PC-9 (cell line): ENCODE measurements at regions not wholly inside any gene's neighbourhood (a gene's known extent, or its start where the extent isn't known, plus 50 kb on each side); places are given as distances from the start of the nearest gene placed in this dataset.

Experiments used
- BruUV-seq: library from RNA; stranded (reverse); fragments of 400-500 nt; replicated peaks from 2 replicates; lab custom pipeline; 2021; lab: Mats Ljungman, UMichigan
- CTCF ChIA-PET: fragments of 300-600 bp; sonication (Branson Sonifier 250); formaldehyde crosslinking; loops from one replicate; lab custom pipeline; 2022; ENCODE audit warnings: antibody characterized with exemption; lab: Charles Lee
- POLR2A ChIA-PET: fragments of 300-600 bp; sonication (Branson Sonifier 250); formaldehyde crosslinking; loops from one replicate; lab custom pipeline; 2022; ENCODE audit warnings: antibody characterized with exemption; ENCODE audit not compliant: unreplicated experiment; lab: Charles Lee
- DNase-seq, 2 experiments: peaks; one replicate each; pipeline versions ENCODE4 v3.0.0 to v3.0.0-alpha.2; 2015 to 2022; ENCODE audit warnings: mixed read lengths in 1 of 2
- H2AFZ ChIP-seq: fragments of 200-600 bp; sonication (generic); 2 replicates; pipeline ENCODE4 v1.8.1; 2017; ENCODE audit warnings: antibody characterized with exemption
- H3F3A ChIP-seq: fragments of 200-600 bp; sonication (generic); 2 replicates; pipeline ENCODE4 v1.8.1; 2017; ENCODE audit warnings: antibody characterized with exemption, mild to moderate bottlenecking, low read depth; ENCODE audit not compliant: insufficient read depth
- H3K27ac ChIP-seq: fragments of 200-600 bp; sonication (generic); 2 replicates; pipeline ENCODE4 v1.6.1; 2016; ENCODE audit warnings: mixed run types
- H3K27me3 ChIP-seq: fragments of 200-600 bp; sonication (generic); 2 replicates; pipeline ENCODE4 v1.6.1; 2016; ENCODE audit warnings: low read depth, mixed run types; ENCODE audit not compliant: insufficient read depth
- H3K36me3 ChIP-seq: fragments of 200-600 bp; sonication (generic); 2 replicates; pipeline ENCODE4 v1.6.1; 2016; ENCODE audit warnings: low read depth, mixed run types
- H3K4me1 ChIP-seq: fragments of 200-600 bp; sonication (generic); replicated peaks from 2 replicates; pipeline ENCODE4 v1.6.1; 2016; ENCODE audit warnings: mixed run types; ENCODE audit not compliant: insufficient read depth
- H3K4me2 ChIP-seq: fragments of 200-600 bp; sonication (generic); 2 replicates; pipeline ENCODE4 v1.6.1; 2017; ENCODE audit warnings: mixed run types
- H3K4me3 ChIP-seq: fragments of 200-600 bp; sonication (generic); 2 replicates; pipeline ENCODE4 v1.6.1; 2016; ENCODE audit warnings: mixed run types
- H3K79me2 ChIP-seq: fragments of 200-600 bp; sonication (generic); 2 replicates; pipeline ENCODE4 v1.6.1; 2017; ENCODE audit warnings: low read depth, mixed run types
- H3K9me2 ChIP-seq: fragments of 200-600 bp; sonication (generic); 2 replicates; pipeline ENCODE4 v1.8.1; 2017; ENCODE audit warnings: mild to moderate bottlenecking; ENCODE audit not compliant: insufficient read depth
- H3K9me3 ChIP-seq: fragments of 200-600 bp; sonication (generic); 2 replicates; pipeline ENCODE4 v1.8.1; 2016; ENCODE audit warnings: low read depth; ENCODE audit not compliant: insufficient read depth
- H4K20me1 ChIP-seq: fragments of 200-600 bp; sonication (generic); 2 replicates; pipeline ENCODE4 v1.8.1; 2017; ENCODE audit not compliant: insufficient read depth
- CTCF ChIP-seq: fragments of 200-600 bp; sonication (generic); conservative IDR thresholded peaks from 2 replicates; pipeline ENCODE4 v1.6.1; 2017; ENCODE audit warnings: mixed run types, antibody characterized with exemption, mild to moderate bottlenecking, moderate library complexity
- EZH2 ChIP-seq: fragments of 200-600 bp; sonication (generic); IDR thresholded peaks from 2 replicates; pipeline ENCODE4 v1.8.0; 2017; ENCODE audit warnings: antibody characterized with exemption, low read depth
- intact Hi-C: fragments of 100-400 bp; cut with micrococcal nuclease; formaldehyde crosslinking; loops from one replicate; pipeline ENCODE4 v1.10.0; 2022; ENCODE audit not compliant: unreplicated experiment

- no peaks in the 10 kb centered on the region for H3F3A ChIP-seq
- H3K36me3 ChIP-seq, result no peaks in the 10 kb centered on the region
- ChIA-PET POLR2A (no interaction called here), CTCF (no interaction called here)
- H3K9me3 ChIP-seq, result no peaks in the 10 kb centered on the region
- no peaks in the 10 kb centered on the region for H3K79me2 ChIP-seq
- H4K20me1 ChIP-seq, result no peaks in the 10 kb centered on the region
- H3K27me3 ChIP-seq, result no peaks in the 10 kb centered on the region
- no peak overlapping the region for H3K4me2 ChIP-seq
- no peaks in the 10 kb centered on the region for H3K4me1 ChIP-seq
- H2AFZ ChIP-seq, result no peak overlapping the region
- H3K27ac ChIP-seq, result no peak overlapping the region
- H3K9me2 ChIP-seq, result peaks cover 4% of the 10 kb centered on the region; the same call in 1 of the 2 replicates
- TF ChIP-seq EZH2 (no peak), CTCF (no peak)
- no peak for DNase-seq
- no TSS peak for BruUV-seq
- no peak overlapping the region for H3K4me3 ChIP-seq
- intact Hi-C loops, result no loop called here
Observed at GRCh38 chr5:165940541-165940940, 2350.9 kb upstream of the WWC1 start.

- Histone ChIP-seq H4K20me1 (no peaks in the 10 kb centered on the region), H3K4me3 (no peak overlapping the region), H3K4me2 (no peak overlapping the region), H3K27ac (no peak overlapping the region), H3K36me3 (no peaks in the 10 kb centered on the region), H2AFZ (no peak overlapping the region), H3F3A (no peaks in the 10 kb centered on the region), H3K27me3 (no peaks in the 10 kb centered on the region), H3K79me2 (no peaks in the 10 kb centered on the region), H3K9me2 (no peaks in the 10 kb centered on the region), H3K9me3 (no peaks in the 10 kb centered on the region), H3K4me1 (no peaks in the 10 kb centered on the region)
- BruUV-seq, result no TSS peak
- ChIA-PET CTCF (no interaction called here), POLR2A (no interaction called here)
- DNase-seq, result no peak
- intact Hi-C loops, result no loop called here
- no peak for TF ChIP-seq EZH2
- no peak for TF ChIP-seq CTCF
Observed at GRCh38 chr5:165956854-165957253, 2334.6 kb upstream of the WWC1 start.

- intact Hi-C loops, result no loop called here
- no peak overlapping the region for H3K27ac ChIP-seq
- no peaks in the 10 kb centered on the region; the same call in 1 of the 2 replicates for H4K20me1 ChIP-seq
- H3K4me2 ChIP-seq, result no peak overlapping the region
- H3K36me3 ChIP-seq, result no peaks in the 10 kb centered on the region
- H2AFZ ChIP-seq, result no peak overlapping the region
- POLR2A ChIA-PET, result no interaction called here
- H3K4me3 ChIP-seq, result no peak overlapping the region
- no peaks in the 10 kb centered on the region for H3F3A ChIP-seq
- DNase-seq, result no peak
- TF ChIP-seq EZH2 (no peak), CTCF (no peak)
- H3K79me2 ChIP-seq, result no peaks in the 10 kb centered on the region
- no peaks in the 10 kb centered on the region for H3K27me3 ChIP-seq
- no peaks in the 10 kb centered on the region for H3K4me1 ChIP-seq
- no peaks in the 10 kb centered on the region for H3K9me2 ChIP-seq
- no TSS peak for BruUV-seq
- CTCF ChIA-PET, result no interaction called here
- no peaks in the 10 kb centered on the region for H3K9me3 ChIP-seq
Observed at GRCh38 chr5:165981671-165982070, 2309.8 kb upstream of the WWC1 start.
